RKO (cell line): ENCODE measurements at regions not wholly inside any gene's neighbourhood (a gene's known extent, or its start where the extent isn't known, plus 50 kb on each side); places are given as distances from the start of the nearest gene placed in this dataset.
"Not testable (repeated sequence)": the region's sequence is repeated elsewhere in the genome, so short reads cannot be mapped to it uniquely, and the experiment has no call there.

ENCODE experiments used
- DNase-seq: peaks from one replicate; pipeline ENCODE4 v3.0.0-alpha.2; 2016; ENCODE audit warnings: low spot score

DNA sequence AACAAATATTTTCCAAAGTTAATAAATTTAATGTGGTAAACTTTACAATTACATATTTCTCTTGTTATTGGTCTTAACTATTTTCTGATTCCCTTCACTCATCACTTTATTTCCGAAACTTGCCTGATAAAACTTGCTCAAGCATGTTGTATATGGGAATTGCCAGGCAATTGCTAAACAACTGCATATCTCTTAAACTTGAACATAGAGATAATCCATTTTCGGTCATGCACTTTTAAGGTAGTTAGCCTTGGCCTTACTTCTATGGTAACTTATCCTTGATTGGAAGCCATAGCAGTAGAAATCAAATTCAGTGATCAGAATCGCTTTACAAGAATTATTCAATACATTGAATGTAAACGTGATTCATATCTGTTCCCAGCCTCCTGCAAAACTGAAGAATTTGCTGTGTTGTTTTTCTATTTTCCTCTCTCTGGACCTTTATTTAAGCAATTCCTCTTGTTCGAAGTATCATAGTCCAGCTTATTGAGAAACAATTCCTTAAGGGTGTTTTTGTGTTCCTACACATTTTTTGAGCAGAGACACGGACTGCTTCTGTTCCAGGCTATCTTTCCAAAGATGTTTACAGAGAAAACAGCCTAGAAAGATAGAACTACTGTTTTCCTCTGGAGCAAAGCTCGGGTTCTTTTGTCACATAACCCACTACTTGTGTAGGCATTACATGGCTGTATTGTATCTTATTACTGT is 674.3 kb downstream of the IRS1 start:
- DNase-seq: no peak

DNA sequence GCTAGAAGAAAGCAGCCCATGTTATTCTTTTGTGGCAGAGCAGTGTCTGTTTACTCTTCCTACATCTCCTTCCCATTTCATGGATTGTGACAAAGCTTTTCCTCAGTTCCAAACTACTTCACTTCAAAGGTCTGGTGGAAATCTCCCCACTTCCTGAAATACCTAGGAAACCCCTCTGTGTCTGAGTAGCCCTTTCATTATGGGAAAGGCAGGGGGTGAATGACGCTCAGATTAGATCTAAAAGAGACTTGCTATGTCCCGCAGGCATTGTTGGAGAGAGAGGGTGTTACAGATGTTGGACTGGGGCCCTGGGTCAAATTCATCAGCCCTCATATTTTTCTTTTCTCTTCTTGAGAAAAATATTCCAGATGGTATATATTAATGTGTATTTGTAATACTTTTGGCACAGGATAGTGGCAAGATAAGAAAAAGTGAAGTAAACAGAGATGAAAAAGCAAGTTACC is 675.0 kb downstream of the IRS1 start:
- DNase-seq: no peak

DNA sequence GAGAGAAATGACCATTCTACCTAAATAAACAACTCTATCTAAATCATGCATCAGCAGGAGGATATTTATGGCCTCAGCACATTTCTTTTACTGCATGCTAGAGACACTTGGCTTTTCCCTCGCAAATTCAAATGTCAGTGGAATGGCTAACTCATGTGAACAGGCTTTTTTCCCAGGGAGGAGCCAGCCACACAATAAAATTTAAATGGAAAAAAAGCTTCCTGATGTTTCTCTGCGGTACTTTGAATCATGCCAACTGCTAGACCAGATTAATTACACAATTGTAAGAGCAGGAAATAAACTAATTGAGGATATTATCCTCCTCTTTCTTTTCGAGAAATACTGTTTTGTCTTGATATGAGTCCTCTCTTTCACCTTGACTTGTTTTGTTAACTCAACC is 676.3 kb downstream of the IRS1 start:
- DNase-seq: no peak

DNA sequence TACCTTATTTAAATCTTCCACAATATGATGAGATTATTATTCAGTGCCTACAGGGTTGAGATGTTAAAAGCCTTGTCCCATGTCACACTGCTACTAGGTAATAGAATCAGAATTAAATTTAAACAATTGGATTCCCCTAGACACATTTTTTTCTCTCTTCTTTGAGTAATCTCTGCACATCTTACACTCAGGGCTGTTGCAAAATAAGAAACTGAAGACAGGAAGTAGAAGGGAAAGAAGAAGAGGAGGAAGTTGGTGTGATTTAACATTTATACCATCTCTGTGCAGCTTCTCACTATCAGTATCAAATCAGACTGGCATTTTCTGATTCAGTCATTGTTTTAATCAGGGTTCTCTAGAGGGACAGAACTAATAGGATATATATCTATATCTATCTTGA is 677.6 kb downstream of the IRS1 start:
- DNase-seq: no peak

DNA sequence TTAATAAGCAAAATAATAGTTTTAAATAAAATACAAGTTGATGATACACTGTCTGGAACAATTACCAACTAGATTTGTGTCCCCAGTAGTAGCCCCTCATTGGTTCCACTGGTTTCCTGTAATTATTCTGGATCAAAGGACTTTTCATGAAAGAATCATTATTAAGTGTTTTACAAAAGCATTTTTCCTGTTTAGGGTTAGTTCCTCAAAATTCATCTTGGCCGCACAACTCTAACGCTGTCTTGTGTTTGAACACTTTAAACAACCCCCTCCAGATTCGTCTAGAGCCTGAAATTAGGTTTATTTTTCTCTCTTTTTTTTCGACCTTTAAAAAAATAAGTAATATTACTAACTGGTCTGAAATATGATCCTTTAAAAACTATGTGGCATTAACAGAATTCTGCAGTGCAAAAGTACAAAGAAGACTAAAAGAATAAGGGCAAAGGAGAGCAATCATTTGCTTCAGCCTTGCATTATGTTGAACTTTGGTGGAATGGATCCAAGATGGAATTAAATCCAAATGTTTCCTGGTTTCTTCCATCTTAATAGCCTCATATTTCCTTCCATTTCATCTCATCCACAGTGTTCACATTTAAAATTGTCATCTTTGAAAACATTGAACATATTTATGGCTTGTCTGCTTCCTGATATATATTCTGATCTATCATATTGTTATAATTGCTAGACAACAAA is 678.4 kb downstream of the IRS1 start:
- DNase-seq: no peak

DNA sequence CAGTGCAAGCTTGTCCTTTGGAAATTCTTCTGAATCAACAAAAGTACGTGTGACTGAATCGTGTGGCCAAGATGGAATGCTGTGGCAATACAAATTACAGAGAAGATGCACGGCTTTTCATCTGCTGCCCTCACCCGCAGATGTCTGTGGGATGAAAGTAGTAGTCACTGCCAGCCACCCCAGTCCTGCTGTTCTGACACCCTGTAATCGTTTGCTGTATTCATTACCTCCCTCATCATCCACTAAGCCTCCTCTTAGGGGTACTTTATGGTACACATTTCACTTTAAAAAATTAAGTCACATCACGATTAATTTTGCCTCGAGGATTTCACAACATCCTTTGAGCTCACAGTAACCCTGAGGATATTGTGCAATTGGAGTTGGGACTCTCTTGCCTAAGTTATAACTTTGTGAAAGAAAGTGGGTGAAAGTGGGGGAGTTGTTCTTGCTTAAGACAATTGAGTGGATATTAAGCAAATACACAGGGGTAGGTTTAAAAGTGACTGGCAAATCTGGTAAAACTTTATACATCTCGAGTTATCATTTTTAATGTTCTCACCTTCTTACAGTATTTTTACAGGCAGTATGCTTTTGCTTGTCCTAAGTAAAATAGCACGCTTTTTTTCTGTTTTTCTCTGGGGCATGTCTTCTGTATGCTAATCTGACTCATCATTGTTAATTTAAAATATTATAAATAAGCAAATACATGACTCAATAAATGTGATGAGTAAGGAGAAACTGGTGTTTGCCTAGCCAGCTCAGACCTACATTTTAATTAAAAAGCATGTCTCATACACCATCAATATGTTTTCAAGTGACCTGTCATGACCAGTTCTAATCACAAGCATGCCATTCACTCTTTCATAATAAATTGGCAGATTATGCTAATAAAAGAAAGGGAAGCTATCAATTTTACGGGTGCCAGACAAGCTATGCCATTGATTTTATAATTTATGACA is 680.9 kb downstream of the IRS1 start:
- DNase-seq: peak; percentile 43

DNA sequence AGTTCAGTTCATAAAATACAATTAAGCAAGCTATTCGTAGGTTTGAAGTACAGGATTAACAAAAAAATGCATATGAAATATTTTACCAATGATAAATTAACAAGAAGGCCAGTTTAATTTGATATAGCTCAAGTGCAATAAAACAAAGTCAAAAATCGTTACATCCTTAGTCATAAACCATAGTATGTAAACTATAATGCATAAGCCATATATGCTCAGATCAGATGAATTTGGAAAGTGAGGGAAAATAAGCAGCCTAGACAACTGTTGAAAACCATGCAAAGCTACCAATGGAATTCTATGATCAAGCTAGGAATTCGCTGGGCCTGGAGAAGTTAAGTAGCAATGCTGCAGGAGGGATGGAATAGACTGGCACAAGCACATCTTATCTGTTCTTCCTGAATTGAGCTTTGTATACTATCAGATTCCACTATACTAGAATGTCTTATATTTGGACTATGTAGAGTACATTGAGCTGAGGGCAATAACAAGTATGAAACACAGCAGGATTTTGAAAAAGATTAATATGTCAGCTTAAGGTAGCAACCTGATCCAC is 682.0 kb downstream of the IRS1 start:
- no peak for DNase-seq

DNA sequence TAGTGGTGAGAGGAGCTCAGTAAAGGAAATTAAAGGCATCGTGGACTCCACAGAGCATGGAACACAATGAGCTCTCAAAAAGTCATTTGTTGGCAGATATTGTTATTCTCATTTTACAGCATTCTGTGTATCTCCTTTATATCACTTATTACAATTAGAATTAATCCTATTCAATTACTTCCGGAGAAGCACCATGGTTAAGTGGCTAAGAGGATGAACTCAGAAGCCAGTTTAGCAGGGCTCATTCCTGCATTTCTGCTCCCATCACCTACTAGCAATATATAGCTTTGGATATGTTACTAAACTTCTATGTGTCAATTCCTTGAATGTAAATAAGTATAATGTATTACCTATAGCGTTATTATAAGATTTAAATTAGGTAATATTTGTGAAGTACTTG is 683.3 kb downstream of the IRS1 start:
- no peak for DNase-seq

DNA sequence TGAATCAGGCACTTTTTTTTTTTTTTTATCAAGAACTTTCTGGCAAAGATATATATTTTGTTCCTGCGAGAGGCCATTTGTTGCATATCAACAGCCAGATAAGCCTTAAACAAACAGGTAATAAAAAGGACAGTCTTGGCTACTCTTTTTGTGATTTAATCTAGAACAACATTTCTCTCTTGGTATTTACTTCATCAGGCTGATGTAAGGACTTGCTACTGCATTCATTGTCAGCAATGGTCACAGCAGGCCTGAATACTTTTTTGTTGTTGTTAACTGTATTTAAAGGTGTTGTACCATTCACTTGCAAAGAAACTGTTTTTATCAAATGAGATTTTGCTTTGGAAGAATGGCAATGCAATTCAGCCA is 683.8 kb downstream of the IRS1 start:
- no peak for DNase-seq

DNA sequence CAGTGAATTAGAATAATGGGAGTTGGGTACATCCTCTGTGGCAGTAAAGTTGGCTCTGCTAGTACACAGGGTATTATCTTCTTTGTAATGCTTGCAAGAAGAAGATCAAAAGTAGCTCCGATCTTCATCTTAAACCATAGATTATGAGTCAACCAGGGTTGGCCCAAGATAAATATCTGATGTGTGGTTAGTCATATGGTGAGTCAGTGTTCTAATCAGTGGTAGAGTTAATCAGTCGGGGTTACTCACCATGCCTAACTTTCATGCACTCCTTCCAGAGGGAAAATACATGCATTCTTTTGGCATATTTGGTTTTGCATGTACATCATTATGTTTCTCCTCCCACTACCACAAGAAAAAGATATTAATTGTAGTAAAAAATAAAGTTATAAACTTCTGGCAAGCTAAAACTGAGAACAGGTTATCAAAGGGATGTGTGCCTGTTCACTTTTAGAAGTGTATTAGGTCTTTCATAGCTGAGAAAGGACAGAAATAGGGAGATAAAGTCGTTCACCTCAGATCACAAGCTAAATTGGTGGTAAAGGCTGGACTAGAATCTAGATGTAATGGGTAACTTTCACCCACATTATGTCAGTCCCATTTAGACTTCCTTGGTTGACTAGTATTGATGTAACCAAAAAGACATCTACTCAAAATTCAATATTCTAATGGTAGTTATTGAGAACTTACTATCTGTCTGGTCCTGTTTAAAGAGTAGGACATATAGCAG is 684.4 kb downstream of the IRS1 start:
- DNase-seq: peak; percentile 79

DNA sequence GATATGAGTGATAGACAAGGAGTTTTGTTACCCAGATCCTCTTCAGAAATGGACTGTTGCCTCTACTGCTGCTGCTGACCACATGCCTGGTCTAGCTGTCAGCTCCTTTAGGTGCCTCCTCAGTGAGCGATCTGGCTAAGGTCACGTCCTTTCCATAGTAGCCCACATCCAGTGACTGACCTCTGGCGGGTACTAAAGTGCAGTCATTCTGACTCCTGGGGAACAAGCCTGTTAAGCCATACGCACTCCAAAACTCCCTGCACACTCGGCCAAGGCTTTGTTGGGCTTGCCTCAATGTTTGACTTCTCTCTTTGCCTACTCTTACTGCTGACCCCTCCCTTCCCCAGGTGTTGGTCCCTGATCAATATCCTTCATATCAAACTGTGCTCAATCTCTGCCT is 685.2 kb downstream of the IRS1 start:
- no peak for DNase-seq

DNA sequence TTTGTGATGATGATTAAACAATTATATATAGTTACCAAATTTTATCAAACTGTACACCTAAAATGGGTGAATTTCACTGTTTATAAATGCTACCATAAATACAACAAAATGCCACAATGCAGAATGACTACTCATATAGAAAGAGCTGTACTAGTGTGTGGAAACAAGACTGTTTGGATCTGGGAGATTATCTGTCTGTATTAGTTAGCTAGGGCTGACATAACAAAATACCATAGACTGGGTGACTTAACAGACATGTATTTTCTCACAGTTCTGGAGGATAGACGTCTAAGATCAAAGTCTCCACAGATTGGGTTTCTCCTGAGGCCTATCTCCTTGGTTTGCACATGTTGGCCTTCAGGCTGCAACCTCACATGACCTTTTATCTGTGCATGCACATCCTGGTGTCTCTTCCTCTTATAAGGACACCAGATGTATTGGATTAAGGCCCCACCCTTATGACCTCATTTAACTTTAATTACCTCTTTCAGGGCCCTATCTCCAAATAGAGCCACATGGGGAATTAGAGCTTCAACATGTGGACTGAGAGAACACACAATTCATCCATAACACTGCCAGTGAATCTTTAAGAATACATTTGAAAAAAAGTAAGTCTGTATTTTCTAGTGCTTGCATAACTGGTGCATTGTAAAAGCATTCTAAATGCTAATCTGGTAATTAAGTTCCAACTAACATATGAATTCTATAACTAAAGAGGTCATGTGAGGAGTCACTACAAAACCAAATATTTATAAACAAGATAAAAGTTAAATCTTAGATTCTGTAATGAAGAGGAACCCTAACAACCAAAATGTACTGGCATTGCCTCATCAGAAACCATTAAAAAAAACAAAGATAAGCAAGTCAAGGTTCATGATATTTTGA is 699.6 kb downstream of the NYAP2 start:
- no peak for DNase-seq

DNA sequence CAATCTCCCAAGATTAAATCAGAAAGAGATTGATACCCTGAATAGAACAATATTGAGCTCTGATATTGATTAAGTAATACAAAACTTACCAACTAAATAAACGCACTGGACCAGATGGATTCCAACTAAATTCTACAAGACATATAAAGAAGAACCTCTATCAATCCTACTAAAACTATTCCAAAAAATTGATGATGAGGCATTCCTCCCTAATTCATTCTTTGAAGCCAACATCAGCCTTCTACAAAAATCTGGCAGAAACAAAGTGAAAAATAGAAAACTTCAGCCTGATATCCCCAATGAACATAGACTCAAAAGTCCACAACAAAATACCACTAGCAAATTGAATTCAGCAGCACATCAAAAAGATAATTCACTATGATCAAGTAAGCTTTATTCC is 695.5 kb downstream of the NYAP2 start:
- no peak for DNase-seq

DNA sequence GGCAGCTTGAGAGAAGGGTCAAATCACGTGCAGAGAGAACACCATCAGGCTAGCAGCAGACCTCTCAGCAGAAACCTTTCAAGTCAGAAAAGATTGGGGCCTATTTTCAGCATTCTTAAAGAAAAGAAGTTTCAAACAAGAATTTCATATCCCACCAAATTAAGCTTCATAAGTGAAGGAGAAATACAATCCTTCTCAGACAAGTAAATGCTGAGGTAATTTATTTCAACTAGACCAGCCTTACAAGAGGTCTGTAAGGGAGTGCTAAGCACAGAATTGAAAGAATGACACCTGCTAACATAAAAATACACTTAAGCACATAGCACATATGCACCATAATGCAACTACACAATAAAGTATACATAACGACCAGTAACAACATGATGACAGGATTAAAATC is 693.9 kb downstream of the NYAP2 start:
- DNase-seq: no peak

DNA sequence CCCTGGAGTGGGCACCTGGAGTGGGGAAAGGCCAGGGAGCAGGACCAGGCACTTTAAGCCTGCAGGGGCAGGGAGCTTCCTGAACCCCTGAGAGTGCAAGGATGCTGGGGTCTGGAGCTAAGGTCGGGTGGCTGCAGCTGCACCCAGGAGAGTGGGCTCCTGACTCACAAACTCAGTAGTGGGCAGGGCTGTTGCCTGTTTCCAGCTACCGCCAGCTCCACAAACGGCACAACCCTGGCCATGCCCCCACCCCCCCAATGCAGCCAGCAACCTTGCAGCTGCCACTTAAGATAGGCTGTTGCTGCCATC is 688.8 kb downstream of the NYAP2 start:
- DNase-seq: no peak

DNA sequence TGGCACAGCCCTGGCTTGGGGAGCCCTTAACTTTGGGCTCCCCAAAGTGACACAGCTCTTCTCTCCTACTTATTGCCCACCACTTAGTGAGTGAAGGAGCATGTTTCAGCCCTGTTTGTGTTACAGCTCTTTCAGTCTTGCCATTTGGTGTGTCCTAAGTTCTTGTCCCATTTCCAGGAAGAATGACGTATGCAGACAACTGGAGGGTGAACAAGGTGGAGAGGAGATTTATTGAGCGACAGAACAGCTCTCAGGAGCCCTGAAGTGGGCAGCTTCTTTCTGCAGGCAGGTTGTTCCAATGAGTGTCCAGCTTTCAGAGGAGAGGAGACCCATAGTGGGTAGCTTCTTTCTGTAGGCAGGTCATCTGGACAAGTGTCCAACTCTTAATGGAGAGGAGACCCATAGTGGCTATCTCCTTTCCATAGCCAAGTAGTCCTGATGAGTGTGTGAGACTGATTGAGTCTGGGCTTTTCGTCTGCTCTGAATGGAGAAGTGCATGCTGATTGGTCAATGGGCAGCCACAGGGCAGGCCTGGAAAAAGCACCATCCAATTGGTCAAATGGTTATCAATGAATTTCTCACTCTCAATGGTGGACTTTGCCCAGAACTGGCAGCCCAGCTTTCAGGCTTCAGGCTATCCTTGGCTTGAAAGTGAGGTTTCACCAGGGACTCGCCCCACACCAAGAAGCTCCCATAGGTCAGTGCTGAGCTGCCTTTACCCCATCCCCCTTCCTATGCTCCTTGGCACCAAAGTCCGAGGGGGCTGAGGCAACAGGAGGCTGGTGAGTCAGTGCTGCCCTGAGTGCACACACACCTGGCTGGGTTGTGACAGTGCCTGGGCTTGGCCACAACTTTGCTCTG is 688.2 kb downstream of the NYAP2 start:
- no peak for DNase-seq

DNA sequence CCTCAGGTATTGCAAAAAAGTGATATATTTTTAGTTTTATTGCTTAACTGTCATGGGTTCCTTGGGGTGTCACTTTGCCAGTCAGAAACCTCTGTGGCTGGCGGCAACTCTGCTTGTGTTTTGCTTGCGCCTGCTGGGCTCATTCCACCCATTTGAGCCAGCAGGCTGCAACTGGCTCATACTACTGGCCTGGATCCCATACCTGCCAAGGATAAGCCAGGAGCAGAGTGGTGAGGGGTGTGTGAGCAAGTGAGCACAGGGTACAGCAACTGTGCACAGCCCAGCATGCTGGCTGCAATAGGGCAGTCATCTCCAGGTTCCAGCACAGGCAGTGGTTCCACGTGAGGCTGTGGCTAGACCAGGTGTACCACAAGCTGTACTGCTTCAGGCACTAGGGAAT is 687.5 kb downstream of the NYAP2 start:
- DNase-seq: no peak

DNA sequence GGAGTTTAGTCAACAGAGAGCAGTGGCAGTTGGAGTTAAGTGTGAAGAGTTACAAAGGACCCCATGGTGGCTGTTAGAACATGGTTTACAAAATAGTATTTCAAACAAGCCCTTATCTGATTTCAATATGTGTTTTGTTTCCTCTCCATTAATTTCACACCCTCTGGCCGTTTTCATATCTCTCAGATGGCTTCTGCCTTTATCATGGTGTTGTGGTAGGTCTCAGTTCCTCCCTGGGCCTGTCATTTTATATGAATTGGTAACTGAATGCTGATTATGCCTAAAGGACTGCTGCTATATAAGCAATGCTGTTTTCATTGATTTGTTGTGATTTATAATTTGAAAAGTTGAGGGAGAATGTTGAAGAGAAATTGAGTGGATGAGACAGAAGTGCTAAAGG is 686.7 kb downstream of the NYAP2 start:
- no peak for DNase-seq

DNA sequence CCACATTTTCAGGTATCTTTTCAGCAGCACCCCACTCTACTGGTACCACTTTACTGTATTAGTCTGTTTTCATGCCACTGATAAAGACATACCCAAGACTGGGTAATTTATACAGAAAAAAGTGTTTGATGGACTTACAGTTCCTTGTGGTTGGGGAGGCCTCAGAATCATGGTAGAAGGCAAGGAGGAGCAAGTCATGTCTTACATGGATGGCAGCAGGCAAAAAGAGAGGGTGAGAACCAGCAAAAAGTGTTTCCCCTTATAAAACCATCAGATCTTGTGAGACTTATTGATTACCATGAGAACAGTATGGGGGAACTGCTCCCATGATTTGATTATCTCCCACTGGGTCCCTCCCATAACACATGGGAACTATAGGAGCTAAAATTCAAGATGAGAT is 685.9 kb downstream of the NYAP2 start:
- not testable (repeated sequence) for DNase-seq

DNA sequence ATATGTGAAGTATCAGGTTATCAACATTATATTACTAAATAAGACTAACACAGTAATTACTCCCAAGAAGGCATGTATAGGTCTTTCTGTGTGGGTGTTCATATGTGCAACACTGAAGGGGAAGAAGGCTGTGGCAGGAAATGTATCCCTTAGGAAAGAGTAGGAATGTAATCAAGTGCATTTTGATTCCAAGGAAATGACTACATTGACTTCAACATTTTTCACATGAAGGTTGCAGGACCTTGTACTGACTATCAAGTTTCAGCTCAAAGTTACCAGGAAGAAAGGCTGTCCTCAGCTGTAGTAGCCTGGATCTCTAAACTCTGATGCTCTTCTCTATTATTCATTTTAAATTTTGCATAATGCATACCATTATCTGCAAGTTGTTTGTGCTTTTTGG is 680.8 kb downstream of the NYAP2 start:
- no peak for DNase-seq
